ENCODE measurements at regions not wholly inside any gene's neighbourhood (a gene's known extent, or its start where the extent isn't known, plus 50 kb on each side); places are given as distances from the start of the nearest gene placed in this dataset.

DNA sequence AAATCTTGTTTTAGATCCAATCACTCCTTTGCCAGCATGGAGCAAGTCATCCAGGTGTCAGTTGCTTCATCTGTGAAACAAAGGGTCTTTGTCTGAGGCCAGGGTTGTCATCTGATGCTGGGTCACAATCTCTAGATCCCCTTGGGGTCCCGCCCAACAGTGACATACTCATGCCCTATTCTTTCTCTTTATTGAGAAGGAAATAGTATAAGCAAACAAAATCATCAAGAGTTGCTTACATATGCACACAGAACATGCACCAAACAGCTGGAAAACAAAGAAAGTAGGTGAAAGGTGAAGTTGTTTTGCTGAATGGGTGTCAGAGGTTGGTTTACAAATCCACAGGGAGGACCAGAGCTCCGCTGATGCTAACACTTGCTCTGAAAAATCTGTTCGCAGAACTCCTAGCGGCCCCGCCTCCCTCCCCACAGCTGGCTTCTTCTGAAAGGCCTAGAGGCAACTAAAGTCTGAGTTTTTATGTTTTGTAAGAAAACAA, 106.1 kb upstream of the SLC44A1 start:
- TF ChIP-seq, protein P1, sequence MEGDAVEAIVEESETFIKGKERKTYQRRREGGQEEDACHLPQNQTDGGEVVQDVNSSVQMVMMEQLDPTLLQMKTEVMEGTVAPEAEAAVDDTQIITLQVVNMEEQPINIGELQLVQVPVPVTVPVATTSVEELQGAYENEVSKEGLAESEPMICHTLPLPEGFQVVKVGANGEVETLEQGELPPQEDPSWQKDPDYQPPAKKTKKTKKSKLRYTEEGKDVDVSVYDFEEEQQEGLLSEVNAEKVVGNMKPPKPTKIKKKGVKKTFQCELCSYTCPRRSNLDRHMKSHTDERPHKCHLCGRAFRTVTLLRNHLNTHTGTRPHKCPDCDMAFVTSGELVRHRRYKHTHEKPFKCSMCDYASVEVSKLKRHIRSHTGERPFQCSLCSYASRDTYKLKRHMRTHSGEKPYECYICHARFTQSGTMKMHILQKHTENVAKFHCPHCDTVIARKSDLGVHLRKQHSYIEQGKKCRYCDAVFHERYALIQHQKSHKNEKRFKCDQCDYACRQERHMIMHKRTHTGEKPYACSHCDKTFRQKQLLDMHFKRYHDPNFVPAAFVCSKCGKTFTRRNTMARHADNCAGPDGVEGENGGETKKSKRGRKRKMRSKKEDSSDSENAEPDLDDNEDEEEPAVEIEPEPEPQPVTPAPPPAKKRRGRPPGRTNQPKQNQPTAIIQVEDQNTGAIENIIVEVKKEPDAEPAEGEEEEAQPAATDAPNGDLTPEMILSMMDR (IDR thresholded peaks at IDR 0.05), result no peak
- no peak for TF ChIP-seq EP300 (IDR thresholded peaks at IDR 0.05)
- TF ChIP-seq POLR2AphosphoS5 (IDR thresholded peaks at IDR 0.05), result no peak
- TF ChIP-seq POLR2A (IDR thresholded peaks at IDR 0.05), result no peak

Measured in upper lobe of left lung (tissue), 4 donors.